ENCODE measurements at regions not wholly inside any gene's neighbourhood (a gene's known extent, or its start where the extent isn't known, plus 50 kb on each side); places are given as distances from the start of the nearest gene placed in this dataset.

- DNase-seq (ENCODE audit: low read depth): no peak
- no peak overlapping the region for H3K4me3 ChIP-seq (ENCODE audit: low read depth, low read length)
These were observed 102.3 kb downstream of the LINC00237 start for GRCh38 chr20:21003902-21004301.

- no peak for DNase-seq (ENCODE audit: low read depth)
These were observed 103.7 kb downstream of the LINC00237 start for GRCh38 chr20:21002486-21002885.

GRCh38 chr20:20993372-20993771 is 112.8 kb downstream of the LINC00237 start:
- no peak for DNase-seq (ENCODE audit: low read depth)
- no peak overlapping the region for H3K4me3 ChIP-seq (ENCODE audit: low read depth, low read length)

More at GRCh38 chr20:21002486-21002885, 103.7 kb downstream of the LINC00237 start:
- no peak overlapping the region for H3K4me3 ChIP-seq (ENCODE audit: low read depth, low read length)

- H3K4me3 ChIP-seq (ENCODE audit: low read depth, low read length): no peak overlapping the region
- DNase-seq (ENCODE audit: low read depth): no peak
These were observed 113.3 kb downstream of the LINC00237 start for GRCh38 chr20:20992686-20993360.

GRCh38 chr20:20992277-20992676 is 113.9 kb downstream of the LINC00237 start:
- no peak overlapping the region for H3K4me3 ChIP-seq (ENCODE audit: low read depth, low read length)
- no peak for DNase-seq (ENCODE audit: low read depth)

- no peak for DNase-seq (ENCODE audit: low read depth)
- H3K4me3 ChIP-seq (ENCODE audit: low read depth, low read length): no peak overlapping the region
These were observed 117.1 kb downstream of the LINC00237 start for GRCh38 chr20:20989081-20989480.

- no peak overlapping the region for H3K4me3 ChIP-seq (ENCODE audit: low read depth, low read length)
- DNase-seq (ENCODE audit: low read depth): no peak
These were observed 126.2 kb downstream of the LINC00237 start for GRCh38 chr20:20979934-20980333.

GRCh38 chr20:20977786-20978185 is 128.4 kb downstream of the LINC00237 start:
- DNase-seq (ENCODE audit: low read depth): no peak

GRCh38 chr20:20972490-20972889 is 133.7 kb downstream of the LINC00237 start:
- H3K4me3 ChIP-seq (ENCODE audit: low read depth, low read length): no peak overlapping the region
- no peak for DNase-seq (ENCODE audit: low read depth)

More at GRCh38 chr20:20977786-20978185, 128.4 kb downstream of the LINC00237 start:
- no peak overlapping the region for H3K4me3 ChIP-seq (ENCODE audit: low read depth, low read length)

- no peak for DNase-seq (ENCODE audit: low read depth)
- H3K4me3 ChIP-seq (ENCODE audit: low read depth, low read length): no peak overlapping the region
These were observed 134.3 kb downstream of the LINC00237 start for GRCh38 chr20:20971810-20972209.

GRCh38 chr20:20970841-20971240 is 135.3 kb downstream of the LINC00237 start:
- no peak overlapping the region for H3K4me3 ChIP-seq (ENCODE audit: low read depth, low read length)
- no peak for DNase-seq (ENCODE audit: low read depth)

GRCh38 chr20:20969701-20970280 is 136.4 kb downstream of the LINC00237 start:
- no peak overlapping the region for H3K4me3 ChIP-seq (ENCODE audit: low read depth, low read length)
- no peak for DNase-seq (ENCODE audit: low read depth)

GRCh38 chr20:20967564-20968184 is 138.5 kb downstream of the LINC00237 start:
- no peak for DNase-seq (ENCODE audit: low read depth)

GRCh38 chr20:20966171-20966570 is 140.0 kb downstream of the LINC00237 start:
- no peak for DNase-seq (ENCODE audit: low read depth)
- no peak overlapping the region for H3K4me3 ChIP-seq (ENCODE audit: low read depth, low read length)

More at GRCh38 chr20:20967564-20968184, 138.5 kb downstream of the LINC00237 start:
- H3K4me3 ChIP-seq (ENCODE audit: low read depth, low read length): no peak overlapping the region

- no peak for DNase-seq (ENCODE audit: low read depth)
- no peak overlapping the region for H3K4me3 ChIP-seq (ENCODE audit: low read depth, low read length)
These were observed 147.0 kb downstream of the LINC00237 start for GRCh38 chr20:20959031-20959755.

GRCh38 chr20:20956513-20956931 is 149.6 kb downstream of the LINC00237 start:
- H3K4me3 ChIP-seq (ENCODE audit: low read depth, low read length): no peak overlapping the region
- no peak for DNase-seq (ENCODE audit: low read depth)

- H3K4me3 ChIP-seq (ENCODE audit: low read depth, low read length): no peak overlapping the region
- DNase-seq (ENCODE audit: low read depth): no peak
These were observed 150.3 kb downstream of the LINC00237 start for GRCh38 chr20:20955892-20956291.

GRCh38 chr20:20953738-20954618 is 152.2 kb downstream of the LINC00237 start:
- H3K4me3 ChIP-seq (ENCODE audit: low read depth, low read length): no peak overlapping the region
- DNase-seq (ENCODE audit: low read depth): no peak

GRCh38 chr20:20950620-20951019 is 155.5 kb downstream of the LINC00237 start:
- DNase-seq (ENCODE audit: low read depth): no peak
- H3K4me3 ChIP-seq (ENCODE audit: low read depth, low read length): no peak overlapping the region

Measured in skeletal muscle cell (primary cell).